Inflammatory macrophage (primary cell): ENCODE measurements at regions not wholly inside any gene's neighbourhood (a gene's known extent, or its start where the extent isn't known, plus 50 kb on each side); places are given as distances from the start of the nearest gene placed in this dataset.

Experiments used
- DNase-seq, 2 donors: peaks; one replicate each; pipeline ENCODE4 v3.0.0-alpha.2; 2020 to 2022

GRCh38 chr22:48959496-48959895, 868.2 kb downstream of the BRD1 start:
- DNase-seq: no peak

GRCh38 chr22:48957987-48958321, 869.7 kb downstream of the BRD1 start:
- DNase-seq: no peak

- no peak for DNase-seq
Observed at GRCh38 chr22:48957311-48957986, 870.2 kb downstream of the BRD1 start.

- no peak for DNase-seq
Observed at GRCh38 chr22:48955351-48956311, 872.0 kb downstream of the BRD1 start.

- DNase-seq: no peak
Observed at GRCh38 chr22:48954781-48955311, 872.8 kb downstream of the BRD1 start.

GRCh38 chr22:48953830-48954229, 873.8 kb downstream of the BRD1 start:
- no peak for DNase-seq

- DNase-seq: no peak
Observed at GRCh38 chr22:48953103-48953720, 874.5 kb downstream of the BRD1 start.

GRCh38 chr22:48952256-48953102, 875.2 kb downstream of the BRD1 start:
- DNase-seq: no peak

GRCh38 chr22:48951836-48952235, 875.8 kb downstream of the BRD1 start:
- DNase-seq: no peak

- no peak for DNase-seq
Observed at GRCh38 chr22:48950151-48950915, 877.3 kb downstream of the BRD1 start.

GRCh38 chr22:48949375-48950149, 878.1 kb downstream of the BRD1 start:
- no peak for DNase-seq

GRCh38 chr22:48948575-48949170, 879.0 kb downstream of the BRD1 start:
- DNase-seq: no peak

GRCh38 chr22:48947636-48948035, 880.0 kb downstream of the BRD1 start:
- no peak for DNase-seq

GRCh38 chr22:48945621-48946458, 881.8 kb downstream of the BRD1 start:
- DNase-seq: no peak

GRCh38 chr22:48944751-48945620, 882.7 kb downstream of the BRD1 start:
- no peak for DNase-seq

GRCh38 chr22:48944433-48944750, 883.3 kb downstream of the BRD1 start:
- no peak for DNase-seq

- DNase-seq: peak in 1 of 2 donors; percentile 9
Observed at GRCh38 chr22:48943567-48944432, 883.9 kb downstream of the BRD1 start.
